ENCODE measurements at regions not wholly inside any gene's neighbourhood (a gene's known extent, or its start where the extent isn't known, plus 50 kb on each side); places are given as distances from the start of the nearest gene placed in this dataset.

DNA sequence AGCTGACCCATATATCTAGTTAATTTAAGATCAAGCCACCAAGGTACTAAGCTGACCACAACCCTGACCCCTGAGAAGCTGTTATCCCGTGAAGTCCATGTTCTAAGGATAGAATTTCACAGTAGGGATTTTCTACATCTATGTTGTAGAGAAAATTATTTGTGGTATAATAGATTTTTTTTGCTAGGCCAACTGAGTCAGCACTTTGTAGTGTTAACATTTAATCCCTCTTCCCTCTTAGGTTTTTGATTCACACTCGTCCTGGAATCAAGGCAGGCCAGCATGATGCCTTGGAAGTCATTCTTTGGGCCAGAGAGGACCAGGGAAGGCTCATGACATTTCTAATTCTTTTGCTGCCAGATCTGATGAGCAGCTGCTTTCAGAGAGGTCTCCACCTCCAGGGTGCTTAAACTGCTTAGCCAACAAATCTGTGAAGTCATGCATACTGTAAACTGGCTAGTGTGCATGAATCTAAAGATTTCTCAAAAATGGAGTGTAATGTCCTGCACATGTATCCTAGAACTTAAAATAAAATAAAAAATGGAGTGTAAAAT is 102.5 kb downstream of the RBM43 start:
- intact Hi-C loops (cut with DNase I) = no loop called here
- DNase-seq (no peak), ATAC-seq (no peak)

DNA sequence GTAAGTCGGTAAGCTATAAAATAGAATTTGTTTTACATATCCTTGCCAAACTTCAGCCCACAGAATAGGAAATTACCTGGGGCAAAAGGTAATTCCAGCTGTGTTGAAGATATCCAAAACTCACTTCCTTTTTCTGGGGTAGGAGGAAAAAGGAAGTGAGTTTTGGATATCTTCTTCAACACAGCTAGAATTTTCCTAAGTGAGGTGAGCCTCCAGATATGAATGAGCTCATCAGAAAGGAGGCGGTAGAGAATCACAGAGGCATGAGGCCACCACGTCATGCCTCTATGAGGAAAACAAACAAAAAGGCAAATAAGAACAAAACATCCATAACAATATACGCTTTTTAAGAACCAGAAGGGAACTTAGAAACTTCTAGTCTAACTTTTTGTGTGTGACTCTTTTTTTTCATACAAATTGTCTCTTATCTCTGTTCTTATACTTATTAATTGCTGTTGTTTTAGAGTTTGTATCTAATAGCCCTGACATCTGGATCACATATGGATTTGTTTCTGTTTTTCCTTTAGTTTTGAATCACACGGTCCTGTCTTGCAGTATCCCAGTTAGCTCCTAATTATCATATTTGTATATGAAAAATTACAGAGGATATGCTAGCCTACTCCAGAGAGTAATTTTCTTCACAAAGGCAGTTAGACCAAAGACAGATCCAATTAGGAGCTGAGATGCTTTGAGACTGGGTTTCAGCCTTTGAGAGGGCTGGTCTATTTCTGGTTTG is 104.5 kb downstream of the RBM43 start:
- ATAC-seq (no peak), DNase-seq (no peak)
- intact Hi-C loops (cut with DNase I) = no loop called here

DNA sequence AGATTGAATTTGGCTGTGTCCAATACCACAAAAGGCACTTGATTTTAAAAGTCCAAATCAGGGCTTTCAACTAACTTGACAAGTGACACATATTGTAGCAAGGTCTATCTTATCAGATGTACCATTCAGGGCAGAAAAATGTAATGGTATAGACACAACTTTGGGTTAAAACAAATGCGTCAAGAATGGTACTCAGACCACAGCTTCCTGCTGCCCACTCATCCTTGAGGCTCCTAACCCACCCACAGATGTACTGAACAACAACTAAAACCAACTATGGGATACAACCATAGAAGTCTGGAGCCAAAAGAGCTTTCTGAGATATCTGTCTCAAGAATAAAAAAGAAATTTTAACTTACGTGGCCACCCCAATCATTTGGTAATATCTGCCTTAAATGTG is 105.2 kb downstream of the RBM43 start:
- intact Hi-C loops (cut with DNase I) = no loop called here
- no peak for ATAC-seq
- no peak for DNase-seq

DNA sequence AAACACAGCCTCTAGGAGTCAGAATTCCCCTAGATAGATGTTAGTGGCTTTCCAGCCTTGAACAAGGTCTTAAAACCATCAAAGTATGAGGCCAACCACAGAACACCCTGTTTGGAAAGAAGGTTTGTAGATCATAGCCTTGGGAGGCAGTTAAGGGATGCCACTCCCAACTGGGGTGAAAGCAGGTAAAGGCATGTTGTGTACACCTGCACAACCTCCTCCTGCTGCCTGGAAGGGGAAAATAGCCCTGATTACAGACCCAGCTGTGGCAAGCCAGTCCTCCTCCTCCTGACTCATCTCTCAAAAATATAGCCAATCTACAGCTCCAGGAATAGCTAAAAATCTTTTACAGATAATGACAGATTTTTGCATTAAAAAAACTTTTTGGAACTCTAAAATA is 108.1 kb downstream of the RBM43 start:
- DNase-seq (no peak), ATAC-seq (no peak)
- intact Hi-C loops (cut with DNase I) = no loop called here

DNA sequence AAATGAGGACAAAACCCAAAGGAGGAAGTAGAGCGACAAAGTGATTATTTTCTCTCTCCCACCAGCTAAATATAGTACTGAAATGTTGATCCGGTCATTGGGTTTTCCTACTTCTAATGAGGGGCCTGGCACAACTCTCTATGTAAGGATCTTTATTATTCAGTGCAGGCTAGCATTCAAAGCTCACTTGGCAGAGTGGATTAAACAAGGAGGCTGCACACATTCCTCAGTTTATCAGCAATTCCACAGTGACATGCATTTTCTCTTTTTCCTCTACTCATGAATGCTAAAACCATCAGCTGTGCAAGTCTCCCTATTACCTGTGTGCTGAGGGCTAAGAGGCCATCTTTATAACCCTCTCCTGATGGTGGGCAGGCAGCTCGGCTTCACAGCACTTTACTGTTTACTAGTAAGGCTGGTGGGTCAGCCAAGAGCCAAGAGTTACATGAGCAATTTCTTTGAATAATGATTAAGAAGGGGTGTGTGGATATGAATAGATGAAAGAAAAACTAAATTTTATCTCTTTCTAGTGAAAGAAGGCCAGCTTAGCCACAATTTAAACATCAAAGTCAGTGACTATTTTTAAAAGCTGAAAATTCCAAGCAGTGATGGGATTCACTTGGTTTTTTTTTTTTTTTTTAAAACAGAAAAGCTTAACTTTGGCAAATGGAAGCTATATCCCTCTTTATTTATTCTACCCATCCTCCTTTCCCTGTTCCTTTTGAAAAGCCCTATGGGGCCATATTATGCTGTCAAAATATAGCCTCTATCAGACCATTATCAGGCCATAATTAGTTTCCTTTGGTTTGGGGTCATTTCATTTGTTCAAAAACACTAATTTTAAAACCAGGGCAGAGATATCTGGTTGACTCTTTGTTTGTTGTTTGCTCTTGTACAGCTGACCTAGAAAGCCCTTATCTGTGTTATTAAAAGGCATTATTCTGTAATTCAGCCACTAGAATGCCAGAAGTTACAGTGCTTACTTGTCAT is 111.0 kb downstream of the RBM43 start:
- DNase-seq = no peak
- intact Hi-C loops (cut with DNase I) = no loop called here
- no peak for ATAC-seq

DNA sequence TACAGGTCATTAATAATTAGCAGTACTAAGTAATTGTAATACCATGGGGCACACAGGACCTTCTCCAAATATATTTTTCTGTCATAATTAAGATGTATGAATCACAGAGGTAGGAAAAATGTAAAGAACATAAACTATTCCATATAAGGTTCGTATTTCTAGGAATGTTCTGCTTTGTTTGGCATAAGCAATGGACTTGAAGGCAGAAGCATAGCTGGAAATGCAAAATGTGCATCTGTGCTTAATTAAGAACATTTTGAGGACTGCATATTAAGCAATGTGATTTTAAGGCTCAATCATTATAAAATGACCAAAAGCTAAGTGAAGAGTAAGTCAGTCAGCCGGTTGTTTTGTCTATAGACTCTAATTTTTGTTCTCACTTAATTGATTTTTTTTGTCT is 123.2 kb downstream of the RBM43 start:
- intact Hi-C loops (cut with DNase I) = no loop called here
- DNase-seq (no peak), ATAC-seq (no peak)

DNA sequence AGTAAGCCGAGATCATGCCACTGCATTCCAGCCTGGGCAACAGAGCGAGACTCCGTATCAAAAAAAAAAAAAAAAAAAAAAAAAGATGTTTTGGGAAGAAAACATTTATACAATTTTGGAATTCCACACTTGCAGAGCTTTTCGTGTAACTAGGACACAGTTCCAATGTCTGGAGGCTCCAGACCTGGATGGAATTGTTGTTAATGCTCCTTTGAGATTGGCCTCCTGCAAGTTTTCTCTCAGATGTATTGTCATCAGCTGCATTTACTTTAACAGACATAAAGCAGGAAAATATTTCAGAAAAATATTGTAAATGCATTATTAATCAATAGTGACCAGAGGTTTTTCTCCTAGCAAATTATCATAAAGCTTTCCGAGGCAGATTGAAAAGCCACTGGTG is 124.1 kb downstream of the RBM43 start:
- no peak for DNase-seq
- no peak for ATAC-seq
- intact Hi-C loops (cut with DNase I) = no loop called here

DNA sequence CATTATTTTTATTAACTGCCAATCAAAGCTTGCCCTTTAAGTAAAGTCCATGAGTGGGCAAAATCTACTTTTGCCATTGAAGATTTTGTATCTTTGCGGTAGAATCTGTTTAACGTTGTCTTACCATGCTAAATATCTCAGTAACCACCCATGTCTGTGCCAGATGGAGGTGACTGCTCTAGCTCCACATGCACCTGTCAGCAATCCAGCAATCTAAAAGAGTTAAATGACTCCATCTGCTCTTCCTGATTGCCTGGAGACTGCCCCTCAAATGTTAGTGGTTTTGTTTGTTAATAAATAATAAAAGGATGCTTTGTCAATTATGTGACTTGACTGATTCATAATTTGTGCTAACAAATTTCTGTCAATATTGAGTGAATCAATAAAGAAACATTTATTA is 141.7 kb downstream of the RBM43 start:
- no peak for DNase-seq
- ATAC-seq = no peak
- intact Hi-C loops (cut with DNase I) = no loop called here

DNA sequence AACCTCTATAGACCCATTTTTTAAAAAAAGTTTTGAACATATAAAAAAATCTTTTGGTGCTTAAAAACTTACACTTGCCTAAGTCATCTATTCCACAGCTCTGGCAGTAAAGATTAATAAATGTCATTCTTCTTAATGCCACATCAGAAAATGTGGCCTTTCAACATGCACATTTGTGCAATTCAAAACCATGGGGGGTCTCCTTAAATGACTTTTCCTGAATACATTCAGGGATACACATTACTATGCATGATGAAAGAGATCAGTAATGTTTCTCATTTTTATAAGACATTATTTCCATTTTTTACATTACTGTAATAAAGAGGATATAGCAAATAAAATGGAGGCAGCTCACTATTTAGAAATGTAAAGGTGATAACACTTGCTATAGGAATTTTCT is 142.3 kb downstream of the RBM43 start:
- ATAC-seq (no peak), DNase-seq (no peak)
- intact Hi-C loops (cut with DNase I) = no loop called here

DNA sequence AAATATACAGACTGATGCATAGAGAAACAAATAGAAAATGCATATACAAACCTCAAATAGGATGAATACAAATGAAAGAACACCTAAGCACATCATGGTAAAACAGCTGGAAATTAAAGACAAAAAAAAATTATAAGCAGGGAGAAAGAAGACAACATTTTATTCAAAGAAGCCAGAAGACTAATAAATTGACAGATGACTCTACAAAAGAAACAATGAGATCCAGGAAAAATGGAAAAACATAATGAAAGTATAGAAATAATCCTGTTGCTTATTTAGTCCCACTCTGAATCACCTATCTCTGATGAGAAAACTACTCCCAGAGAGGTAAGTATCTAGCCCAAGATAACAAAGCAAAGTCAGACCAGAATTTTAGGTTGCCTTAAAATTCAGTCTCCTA is 143.4 kb downstream of the RBM43 start:
- ATAC-seq (no peak), DNase-seq (no peak)
- intact Hi-C loops (cut with DNase I) = no loop called here

DNA sequence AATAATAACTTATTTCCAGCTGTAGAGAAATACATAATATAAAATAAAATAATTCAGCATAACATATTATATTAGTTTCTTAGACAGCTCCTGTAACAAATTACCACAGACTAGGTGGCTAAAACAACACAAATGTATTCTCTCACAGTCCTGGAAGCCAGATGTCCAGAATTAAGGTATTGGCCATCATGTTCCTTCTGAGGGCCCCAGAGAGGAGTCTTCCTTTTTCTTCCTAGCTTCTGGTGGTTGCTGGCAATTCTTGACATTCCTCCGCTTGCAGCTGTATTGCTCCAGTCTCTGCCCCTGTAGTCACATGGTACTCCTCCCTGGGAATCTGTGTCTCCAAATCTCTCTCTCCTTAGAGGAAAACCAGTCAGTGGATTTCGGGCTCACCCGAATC is 146.8 kb downstream of the RBM43 start:
- intact Hi-C loops (cut with DNase I) = no loop called here
- ATAC-seq (no peak), DNase-seq (no peak)

DNA sequence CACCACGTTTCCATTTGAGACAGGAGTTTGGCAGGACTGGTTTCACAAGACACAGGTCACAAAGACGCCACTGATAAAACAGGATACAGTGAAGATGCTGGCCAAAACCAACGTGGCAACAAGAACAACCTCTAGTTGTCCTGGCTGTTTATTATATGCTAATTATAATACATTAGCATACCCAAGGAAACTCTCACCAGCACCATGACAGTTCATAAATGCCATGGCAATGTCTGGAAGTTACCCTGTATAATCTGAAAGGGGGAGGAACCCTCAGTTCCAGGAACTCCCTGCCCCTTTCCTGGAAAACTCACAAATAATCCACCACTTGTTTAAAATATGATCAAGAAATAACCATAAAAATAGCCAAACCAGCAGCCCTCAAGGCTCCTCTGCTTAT is 148.3 kb downstream of the RBM43 start:
- intact Hi-C loops (cut with DNase I) = no loop called here
- ATAC-seq = no peak
- no peak for DNase-seq

DNA sequence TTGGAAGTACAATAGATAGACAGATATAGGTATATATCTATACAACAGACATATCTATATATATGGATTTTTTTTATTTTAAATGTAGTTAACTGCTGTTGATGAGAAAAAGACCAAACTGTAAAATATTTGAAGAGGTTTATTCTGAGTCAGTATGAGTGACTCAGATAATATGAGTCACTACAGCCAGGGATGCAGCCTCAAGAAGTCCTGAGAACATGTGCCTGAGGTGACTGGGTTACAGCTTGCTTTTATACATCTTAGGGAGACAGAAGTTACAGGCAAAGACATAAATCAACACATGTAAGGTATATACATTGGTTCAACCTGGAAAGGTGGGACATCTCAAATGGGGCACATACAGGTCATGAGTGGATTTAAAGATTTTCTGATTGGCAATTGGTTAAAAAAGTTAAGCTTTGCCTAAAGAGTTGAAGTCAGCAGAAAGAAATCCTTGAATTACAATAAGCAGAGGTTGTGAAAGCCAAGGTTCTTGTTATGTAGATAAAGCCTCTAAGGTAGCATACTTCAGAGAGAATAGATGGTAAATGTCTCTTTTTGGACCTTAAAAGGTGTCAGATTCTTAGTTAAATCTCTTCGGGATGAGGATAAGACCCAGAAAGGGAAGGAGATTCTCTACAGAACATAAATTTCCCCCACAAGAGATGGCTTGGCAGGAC is 149.9 kb downstream of the RBM43 start:
- no peak for ATAC-seq
- no peak for DNase-seq
- intact Hi-C loops (cut with DNase I) = no loop called here

DNA sequence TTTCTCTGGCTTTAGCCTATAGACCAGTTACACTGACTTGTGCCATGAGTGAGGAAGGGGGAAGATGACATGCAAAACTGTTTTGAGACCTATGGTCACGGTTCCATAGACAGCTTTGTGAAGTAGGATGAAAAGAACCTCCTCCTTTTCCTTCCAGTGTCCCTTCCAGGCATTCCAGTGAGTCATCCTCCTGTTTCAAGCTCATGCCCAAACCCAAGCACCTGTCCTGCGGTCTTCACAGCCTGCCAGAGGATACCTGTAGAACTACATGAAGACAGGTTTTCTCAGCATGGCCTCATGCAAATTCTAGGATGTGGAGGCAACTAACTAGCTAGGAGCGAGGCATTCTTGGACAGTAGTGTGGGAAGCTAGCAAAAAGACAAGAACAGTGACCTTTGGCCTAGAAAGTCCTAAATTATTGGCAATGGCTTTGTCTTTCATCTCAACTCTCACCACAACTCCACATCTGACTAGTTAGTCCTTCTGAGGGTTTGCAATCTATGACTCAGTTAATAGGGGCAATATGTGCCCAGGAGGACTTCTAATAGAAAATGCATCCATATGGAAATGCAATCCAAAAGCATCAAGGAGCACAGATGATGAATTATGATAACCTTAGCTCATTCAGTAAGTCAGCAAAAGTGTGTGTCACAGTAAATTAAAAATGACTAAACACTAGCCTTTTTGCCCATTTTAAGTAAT is 154.7 kb downstream of the RBM43 start:
- ATAC-seq = no peak
- no peak for DNase-seq
- intact Hi-C loops (cut with DNase I) = no loop called here

DNA sequence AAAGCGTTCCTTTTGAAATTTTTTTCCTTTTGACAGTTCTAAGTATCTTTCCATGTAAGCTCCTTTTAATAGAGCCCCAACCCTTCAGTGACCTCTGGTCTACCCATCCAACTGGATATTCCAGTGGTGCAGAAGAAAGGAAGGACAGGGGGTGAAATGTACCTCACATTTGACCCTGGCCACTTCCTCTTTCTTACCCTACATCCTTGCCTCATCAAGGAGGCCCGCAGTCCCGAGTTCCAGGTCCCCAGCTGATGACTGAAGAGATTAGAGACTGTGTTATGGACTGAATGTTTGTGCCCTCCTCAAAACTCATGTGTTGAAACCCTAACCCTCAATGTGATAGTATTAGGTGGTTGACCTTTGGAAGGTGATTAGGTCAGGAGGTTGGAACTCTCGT is 158.1 kb downstream of the RBM43 start:
- no peak for DNase-seq
- ATAC-seq = no peak
- intact Hi-C loops (cut with DNase I) = no loop called here

DNA sequence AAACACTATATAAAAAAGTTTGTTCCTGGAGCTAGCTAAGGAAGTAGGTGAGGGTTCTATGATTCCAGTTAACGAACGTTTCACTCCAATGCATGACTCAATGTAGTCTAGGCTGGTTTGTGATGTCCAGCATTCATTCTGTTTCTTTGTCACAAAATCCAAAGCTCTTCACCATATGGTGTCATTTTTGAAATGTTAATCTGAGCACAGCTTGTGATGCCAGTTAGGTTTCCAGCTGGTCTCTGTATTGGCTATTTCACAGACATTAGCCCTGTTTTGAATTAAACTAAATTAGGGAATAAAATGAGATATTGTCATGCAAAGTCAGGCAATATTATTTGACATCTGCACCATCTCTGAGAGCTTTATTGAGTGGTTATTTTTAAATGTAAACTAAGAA is 159.4 kb downstream of the RBM43 start:
- ATAC-seq (no peak), DNase-seq (no peak)
- intact Hi-C loops (cut with DNase I) = no loop called here

DNA sequence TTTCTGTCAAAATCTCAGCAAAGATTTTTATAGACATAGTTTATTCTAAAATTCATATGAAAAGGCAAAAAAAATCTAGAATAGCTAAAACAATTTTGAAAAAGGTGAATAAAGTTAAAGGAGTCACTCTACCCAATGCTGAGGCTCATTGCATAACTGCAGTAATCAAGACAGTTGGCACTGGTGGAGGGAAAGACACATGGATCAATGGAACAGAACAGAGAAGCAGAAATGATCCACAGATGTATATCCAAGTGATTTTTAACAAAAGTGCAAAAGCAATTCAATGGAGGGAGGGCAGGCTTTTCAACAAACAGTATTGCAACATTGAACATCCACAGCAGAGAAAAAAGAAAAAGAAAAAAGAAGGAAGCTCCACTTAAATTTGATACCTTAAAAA is 162.8 kb downstream of the RBM43 start:
- intact Hi-C loops (cut with DNase I) = no loop called here
- DNase-seq (no peak), ATAC-seq (no peak)

DNA sequence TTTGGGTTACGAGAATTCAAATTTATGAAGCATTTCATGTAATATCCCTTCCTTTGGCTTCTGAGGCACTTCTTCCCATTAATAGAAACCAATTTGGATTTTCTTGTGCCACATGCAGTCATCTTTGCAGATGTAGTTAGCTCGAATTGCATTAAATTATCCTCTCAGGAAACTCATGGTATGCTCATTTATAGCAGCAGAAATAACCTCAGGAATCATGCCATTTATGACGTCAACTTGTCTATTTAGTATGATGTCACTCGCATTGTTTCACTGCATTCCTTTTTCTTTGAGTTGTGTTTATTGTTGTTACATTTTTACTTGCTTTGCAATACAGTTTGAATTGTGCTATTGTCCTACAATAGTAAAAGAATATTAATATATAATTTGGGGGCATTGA is 163.8 kb downstream of the RBM43 start:
- no peak for DNase-seq
- intact Hi-C loops (cut with DNase I) = no loop called here
- no peak for ATAC-seq

DNA sequence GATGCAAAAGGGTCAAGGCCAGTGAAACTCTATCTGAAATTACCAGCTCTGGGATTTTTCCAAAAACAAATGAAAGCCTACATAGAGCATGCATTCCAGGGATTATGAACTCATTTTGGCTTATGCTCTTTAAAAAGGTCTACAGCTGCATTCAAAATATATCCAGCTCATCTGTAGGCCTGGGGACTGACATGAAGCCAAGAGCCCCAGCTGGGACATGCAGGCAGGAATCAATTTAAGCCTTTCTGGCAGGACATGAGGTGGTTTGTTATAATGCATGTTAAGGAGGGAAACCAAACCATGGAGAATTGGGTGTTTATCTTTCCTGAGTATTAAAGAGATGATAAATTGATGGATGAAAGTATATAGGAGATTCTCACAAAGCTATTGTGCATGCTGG is 164.5 kb downstream of the RBM43 start:
- intact Hi-C loops (cut with DNase I) = no loop called here
- DNase-seq (no peak), ATAC-seq (no peak)
